A673 (cell line): ENCODE measurements at regions not wholly inside any gene's neighbourhood (a gene's known extent, or its start where the extent isn't known, plus 50 kb on each side); places are given as distances from the start of the nearest gene placed in this dataset.

Source experiments
- BruUV-seq: library from RNA; stranded (reverse); fragments of 400-500 nt; replicated peaks from 2 replicates; lab custom pipeline; 2021; lab: Mats Ljungman, UMichigan
- CTCF ChIA-PET: fragments of 300-600 bp; sonication (Branson Sonifier 250); formaldehyde crosslinking; loops from one replicate; lab custom pipeline; 2022; ENCODE audit warnings: antibody characterized with exemption; lab: Charles Lee
- POLR2A ChIA-PET: fragments of 300-600 bp; sonication (Branson Sonifier 250); formaldehyde crosslinking; loops from one replicate; lab custom pipeline; 2022; ENCODE audit warnings: antibody characterized with exemption; ENCODE audit not compliant: low non-redundant PET; lab: Charles Lee
- DNase-seq: peaks from one replicate; pipeline ENCODE4 v3.0.0-alpha.2; 2015; ENCODE audit warnings: low spot score
- H3K27ac ChIP-seq: fragments of 200-600 bp; sonication (generic); 2 replicates; pipeline ENCODE4 v1.5.1; 2016; ENCODE audit warnings: mixed run types, low read depth, mild to moderate bottlenecking, mixed read lengths, antibody characterized with exemption, low read length; ENCODE audit not compliant: poor library complexity, severe bottlenecking
- H3K27me3 ChIP-seq: fragments of 200-600 bp; sonication (generic); replicated peaks from 2 replicates; pipeline ENCODE4 v1.6.1; 2017; ENCODE audit warnings: mixed run types, low read depth, mild to moderate bottlenecking, mixed read lengths, antibody characterized with exemption, low read length; ENCODE audit not compliant: insufficient read depth, poor library complexity
- H3K36me3 ChIP-seq: fragments of 200-600 bp; sonication (generic); 2 replicates; pipeline ENCODE4 v1.6.1; 2016; ENCODE audit warnings: mixed run types, mild to moderate bottlenecking, mixed read lengths, antibody characterized with exemption, low read length; ENCODE audit not compliant: insufficient read depth, poor library complexity, severe bottlenecking
- H3K4me1 ChIP-seq: fragments of 200-600 bp; sonication (generic); 2 replicates; pipeline ENCODE4 v1.6.1; 2017; ENCODE audit warnings: mixed run types, mild to moderate bottlenecking, mixed read lengths, antibody characterized with exemption, low read length; ENCODE audit not compliant: insufficient read depth, poor library complexity, severe bottlenecking
- H3K4me3 ChIP-seq: fragments of 200-600 bp; sonication (generic); 2 replicates; pipeline ENCODE4 v1.5.1; 2016; ENCODE audit warnings: low read depth, mixed run types, mild to moderate bottlenecking, mixed read lengths, low read length; ENCODE audit not compliant: poor library complexity, severe bottlenecking
- H3K9me3 ChIP-seq: fragments of 200-600 bp; sonication (generic); 2 replicates; pipeline ENCODE4 v1.6.1; 2016; ENCODE audit warnings: mixed run types, low read depth, mild to moderate bottlenecking, mixed read lengths, antibody characterized with exemption, low read length; ENCODE audit not compliant: poor library complexity, severe bottlenecking
- CTCF ChIP-seq: fragments of 300-800, 200-600 bp; sonication (generic); conservative IDR thresholded peaks from 2 replicates; pipeline ENCODE4 v1.5.1; 2017; ENCODE audit warnings: low read depth, mild to moderate bottlenecking, antibody characterized with exemption, low read length, moderate library complexity, mixed read lengths
- EZH2 ChIP-seq: fragments of 200-600 bp; sonication (generic); IDR thresholded peaks from 2 replicates; pipeline ENCODE4 v1.6.1; 2017; ENCODE audit warnings: borderline replicate concordance, low read depth, mild to moderate bottlenecking, mixed read lengths, antibody characterized with exemption, low read length; ENCODE audit not compliant: poor library complexity, severe bottlenecking
- intact Hi-C: fragments of 100-400 bp; cut with micrococcal nuclease; formaldehyde crosslinking; loops from one replicate; pipeline ENCODE4 v1.10.0; 2022; ENCODE audit not compliant: unreplicated experiment

- intact Hi-C loops = no loop called here
- H3K27ac ChIP-seq = no peak overlapping the region
- POLR2A ChIA-PET = no interaction called here
Measured at GRCh38 chr4:123496421-123496820, 99.8 kb downstream of the SPRY1 start.

GRCh38 chr4:123497340-123497739, 100.7 kb downstream of the SPRY1 start:
- ChIA-PET CTCF (no interaction called here), POLR2A (no interaction called here)
- no peak for DNase-seq
- Histone ChIP-seq H3K4me1 (no peaks in the 10 kb centered on the region), H3K36me3 (no peaks in the 10 kb centered on the region), H3K27ac (no peak overlapping the region), H3K27me3 (no peaks in the 10 kb centered on the region), H3K9me3 (no peaks in the 10 kb centered on the region), H3K4me3 (no peak overlapping the region)
- intact Hi-C loops = no loop called here
- no peak for TF ChIP-seq EZH2
- TF ChIP-seq CTCF = no peak
- no TSS peak for BruUV-seq

More at GRCh38 chr4:123496421-123496820, 99.8 kb downstream of the SPRY1 start:
- TF ChIP-seq CTCF (no peak), EZH2 (no peak)
- Histone ChIP-seq H3K9me3 (no peaks in the 10 kb centered on the region), H3K36me3 (no peaks in the 10 kb centered on the region), H3K27me3 (no peaks in the 10 kb centered on the region), H3K4me1 (no peaks in the 10 kb centered on the region), H3K4me3 (no peak overlapping the region)
- DNase-seq = no peak
- CTCF ChIA-PET = no interaction called here
- no TSS peak for BruUV-seq

- no peaks in the 10 kb centered on the region for H3K9me3 ChIP-seq
- no TSS peak for BruUV-seq
- H3K4me3 ChIP-seq = no peak overlapping the region
- peaks cover 5% of the 10 kb centered on the region for H3K4me1 ChIP-seq
- H3K27me3 ChIP-seq = no peaks in the 10 kb centered on the region
- ChIA-PET POLR2A (interaction anchor here (0.6 kb wide), 1 partner anchor 23 kb away, joined by 4 read pairs; no protein-coding TSS in a partner anchor), CTCF (no interaction called here)
- H3K36me3 ChIP-seq = no peaks in the 10 kb centered on the region
- H3K27ac ChIP-seq = no peak overlapping the region
- DNase-seq = no peak
- TF ChIP-seq EZH2 (no peak), CTCF (no peak)
- intact Hi-C loops = no loop called here
Measured at GRCh38 chr4:123501733-123502132, 105.1 kb downstream of the SPRY1 start.
